ENCODE measurements at regions not wholly inside any gene's neighbourhood (a gene's known extent, or its start where the extent isn't known, plus 50 kb on each side); places are given as distances from the start of the nearest gene placed in this dataset.

DNA sequence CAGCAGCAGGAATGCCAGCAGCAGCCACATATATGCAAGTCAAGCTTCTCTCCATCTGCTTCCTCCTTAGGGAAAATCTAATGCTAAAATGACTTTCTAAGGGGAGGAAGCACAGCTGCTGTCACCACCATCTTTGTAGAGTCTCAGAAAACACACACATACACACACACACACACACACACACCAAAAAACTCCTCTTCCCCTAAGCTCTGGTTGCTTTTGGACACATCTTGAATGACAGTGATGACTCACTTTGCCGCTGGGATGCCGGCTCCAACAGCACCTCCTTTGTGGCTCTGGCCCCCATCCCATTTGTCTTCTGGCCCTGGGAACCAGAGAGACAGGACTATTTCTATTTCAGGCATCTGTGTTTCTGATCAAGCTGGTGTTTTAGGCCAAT is 124.8 kb upstream of the GOLIM4 start:
- TF ChIP-seq EZH2 (IDR thresholded peaks at IDR 0.05; ENCODE audit: insufficient read depth, poor library complexity, severe bottlenecking) (no peak), EZH2phosphoT487 (IDR thresholded peaks at IDR 0.05; ENCODE audit: insufficient read depth, low read depth) (no peak)

Data from GM23248 (cell line).